ENCODE measurements at regions not wholly inside any gene's neighbourhood (a gene's known extent, or its start where the extent isn't known, plus 50 kb on each side); places are given as distances from the start of the nearest gene placed in this dataset.

DNA sequence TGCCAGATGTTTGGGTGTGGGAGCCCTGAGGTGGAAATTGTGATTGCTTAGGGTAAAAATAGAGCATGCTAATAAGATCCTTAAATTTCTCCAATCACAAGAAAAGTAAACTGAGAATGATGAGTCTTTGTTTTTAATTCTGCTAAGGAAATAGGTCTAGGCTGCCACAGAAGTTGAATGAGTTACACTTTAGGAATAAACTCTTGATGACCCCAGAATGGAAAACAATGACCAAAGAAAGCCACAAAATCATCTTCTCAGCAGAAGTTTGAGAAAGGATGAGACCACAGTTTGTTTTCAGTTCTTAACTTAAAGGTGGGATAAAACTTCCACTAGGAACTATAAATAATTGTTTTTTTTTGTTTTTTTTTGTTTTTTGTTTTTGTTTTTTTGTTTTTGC lies 164.6 kb upstream of the BCL6 start:
- Histone ChIP-seq H3K4me2 (replicated peaks; ENCODE audit: extremely low read depth, low read length, poor library complexity, severe bottlenecking) (no peak overlapping the region), H3K27me3 (ENCODE audit: control insufficient read depth in 2 of 2, insufficient read depth in 2 of 2, low read length in 2 of 2) (no peaks in the 10 kb centered on the region), H3K27ac (ENCODE audit: low read depth in 1 of 2, low read length in 2 of 2) (no peak overlapping the region), H3K4me1 (ENCODE audit: control insufficient read depth in 1 of 2, insufficient read depth in 2 of 2, low read length in 2 of 2) (peaks cover 18 to 25% of the 10 kb centered on the region in 2 donors), H3K79me2 (ENCODE audit: insufficient read depth, low read length) (no peaks in the 10 kb centered on the region), H3K9ac (ENCODE audit: insufficient read depth, low read length, poor library complexity, severe bottlenecking) (no peak overlapping the region), H3K9me3 (replicated peaks in 1 of 2; ENCODE audit: control insufficient read depth in 1 of 2, insufficient read depth in 1 of 2, low read length in 2 of 2) (no peaks in the 10 kb centered on the region), H3K4me3 (replicated peaks in 1 of 3; ENCODE audit: low read depth in 2 of 3, low read length in 3 of 3) (no peak overlapping the region), H2AFZ (ENCODE audit: insufficient read depth, low read depth, low read length, poor library complexity, severe bottlenecking) (no peak overlapping the region), H3K36me3 (replicated peaks in 1 of 2; ENCODE audit: control insufficient read depth in 1 of 2, insufficient read depth in 2 of 2, low read length in 2 of 2) (no peaks in the 10 kb centered on the region), H4K20me1 (ENCODE audit: insufficient read depth, low read length) (no peaks in the 10 kb centered on the region)
- no peak overlapping the region for H3K4me3 Mint-ChIP-seq
- H3K4me1 Mint-ChIP-seq = peaks cover 27% of the 10 kb centered on the region
- TF ChIP-seq CTCF (IDR thresholded peaks at IDR 0.05) = no peak
- H3K27ac Mint-ChIP-seq = no peak overlapping the region
- DNase-seq = no peak
- no peaks in the 10 kb centered on the region for H3K9me3 Mint-ChIP-seq
- no peaks in the 10 kb centered on the region for H3K36me3 Mint-ChIP-seq
- no peaks in the 10 kb centered on the region for H3K27me3 Mint-ChIP-seq (ENCODE audit: low read depth in 3 of 3)
- intact Hi-C loops (cut with micrococcal nuclease) = no loop called here

DNA sequence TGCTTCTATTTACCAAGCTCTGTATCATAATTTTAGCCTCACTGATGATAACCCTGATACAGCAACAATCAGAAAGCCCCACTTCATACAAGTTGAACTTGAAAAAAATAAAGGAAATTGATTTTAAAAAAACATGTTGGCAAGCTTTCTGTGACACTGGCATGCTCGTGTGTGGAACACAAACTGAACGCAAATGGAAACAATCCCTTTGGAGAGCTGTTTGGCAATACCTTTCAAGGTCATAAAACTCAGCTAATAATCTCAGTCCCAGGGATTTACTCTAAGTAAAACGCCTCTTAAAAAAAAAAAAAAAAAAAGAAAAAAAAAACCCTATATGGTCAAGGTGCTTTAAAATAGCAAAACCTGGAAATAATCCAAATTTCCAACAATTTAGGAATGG lies 166.7 kb upstream of the BCL6 start:
- Histone ChIP-seq H3K9ac (ENCODE audit: insufficient read depth, low read length, poor library complexity, severe bottlenecking) (no peak overlapping the region), H2AFZ (ENCODE audit: insufficient read depth, low read depth, low read length, poor library complexity, severe bottlenecking) (no peak overlapping the region), H3K9me3 (replicated peaks in 1 of 2; ENCODE audit: control insufficient read depth in 1 of 2, insufficient read depth in 1 of 2, low read length in 2 of 2) (no peaks in the 10 kb centered on the region), H3K4me1 (ENCODE audit: control insufficient read depth in 1 of 2, insufficient read depth in 2 of 2, low read length in 2 of 2) (peaks cover 37 to 46% of the 10 kb centered on the region in 2 donors), H3K36me3 (replicated peaks in 1 of 2; ENCODE audit: control insufficient read depth in 1 of 2, insufficient read depth in 2 of 2, low read length in 2 of 2) (no peaks in the 10 kb centered on the region), H3K27me3 (ENCODE audit: control insufficient read depth in 2 of 2, insufficient read depth in 2 of 2, low read length in 2 of 2) (no peaks in the 10 kb centered on the region), H3K4me2 (replicated peaks; ENCODE audit: extremely low read depth, low read length, poor library complexity, severe bottlenecking) (no peak overlapping the region), H3K79me2 (ENCODE audit: insufficient read depth, low read length) (no peaks in the 10 kb centered on the region), H4K20me1 (ENCODE audit: insufficient read depth, low read length) (no peaks in the 10 kb centered on the region), H3K4me3 (replicated peaks in 1 of 3; ENCODE audit: low read depth in 2 of 3, low read length in 3 of 3) (no peak overlapping the region), H3K27ac (ENCODE audit: low read depth in 1 of 2, low read length in 2 of 2) (no peak overlapping the region)
- Mint-ChIP-seq H3K27me3 (ENCODE audit: low read depth in 3 of 3) (no peaks in the 10 kb centered on the region), H3K9me3 (no peaks in the 10 kb centered on the region), H3K4me1 (peaks cover 48% of the 10 kb centered on the region), H3K27ac (no peak overlapping the region), H3K36me3 (no peaks in the 10 kb centered on the region), H3K4me3 (no peak overlapping the region)
- DNase-seq = no peak
- intact Hi-C loops (cut with micrococcal nuclease) = no loop called here
- TF ChIP-seq CTCF (IDR thresholded peaks at IDR 0.05) = no peak
- WGBS (ENCODE audit: insufficient coverage) = 100% methylated on average over 1 of the region's 3 CpGs

All from CD14-positive monocyte (primary cell).